SK-N-SH treated with all-trans-retinoic acid at 6 μM for 48 hours (cell line): ENCODE measurements at regions not wholly inside any gene's neighbourhood (a gene's known extent, or its start where the extent isn't known, plus 50 kb on each side); places are given as distances from the start of the nearest gene placed in this dataset.

Experiments
- ATAC-seq: fragments of 200-7000 bp; cut with Tn5 transposase; 3 replicates; pipeline ENCODE4 v1.9.1; 2020; ENCODE audit warnings: mild to moderate bottlenecking, moderate library complexity
- ARNTL ChIP-seq: fragments of 450-650 bp; formaldehyde crosslinking; IDR thresholded peaks from 2 replicates; pipeline ENCODE4 v1.5.0; 2020; ENCODE audit warnings: low read depth, mild to moderate bottlenecking, moderate library complexity, borderline replicate concordance
- BACH2 ChIP-seq: fragments of 250-450 bp; sonication (Bioruptor Pico); IDR thresholded peaks from 2 replicates; pipeline ENCODE4 v1.9.0; 2021; ENCODE audit warnings: mild to moderate bottlenecking, borderline replicate concordance
- CREB5 ChIP-seq: fragments of 250-450 bp; sonication (Bioruptor Pico); IDR thresholded peaks from 2 replicates; pipeline ENCODE4 v1.5.1; 2020; ENCODE audit warnings: low read depth, mild to moderate bottlenecking, moderate library complexity
- CSDC2 ChIP-seq: fragments of 250-450 bp; sonication (Bioruptor Pico); IDR thresholded peaks from 2 replicates; pipeline ENCODE4 v1.5.0; 2020; ENCODE audit warnings: mild to moderate bottlenecking, moderate library complexity
- ESRRG ChIP-seq: fragments of 250-450 bp; sonication (Bioruptor Pico); IDR thresholded peaks from 2 replicates; pipeline ENCODE4 v1.6.1; 2021; ENCODE audit warnings: mild to moderate bottlenecking
- ISL1 ChIP-seq: fragments of 250-450 bp; sonication (Bioruptor Pico); IDR thresholded peaks from 2 replicates; pipeline ENCODE4 v2.1.2; 2022; ENCODE audit warnings: mild to moderate bottlenecking, moderate library complexity
- OSR1 ChIP-seq: fragments of 250-450 bp; sonication (Bioruptor Pico); IDR thresholded peaks from 2 replicates; pipeline ENCODE4 v1.8.0; 2022; ENCODE audit warnings: moderate library complexity, mild to moderate bottlenecking, inconsistent platforms
- PATZ1 ChIP-seq: fragments of 250-450 bp; sonication (Bioruptor Pico); IDR thresholded peaks from 2 replicates; pipeline ENCODE4 v1.8.0; 2020; ENCODE audit warnings: mild to moderate bottlenecking, moderate library complexity, borderline replicate concordance
- POU6F1 ChIP-seq: fragments of 250-450 bp; sonication (Bioruptor Pico); IDR thresholded peaks from 2 replicates; pipeline ENCODE4 v1.8.0; 2021; ENCODE audit warnings: low read depth, mild to moderate bottlenecking, moderate library complexity, borderline replicate concordance
- PPARA ChIP-seq: fragments of 250-450 bp; sonication (Bioruptor Pico); IDR thresholded peaks from 2 replicates; pipeline ENCODE4 v1.5.0; 2020; ENCODE audit warnings: mild to moderate bottlenecking, borderline replicate concordance
- RARB ChIP-seq: fragments of 250-450 bp; sonication (Bioruptor Pico); IDR thresholded peaks from 2 replicates; pipeline ENCODE4 v1.8.0; 2021; ENCODE audit warnings: mild to moderate bottlenecking, moderate library complexity
- SNAI2 ChIP-seq: fragments of 250-450 bp; sonication (Bioruptor Pico); IDR thresholded peaks from 2 replicates; pipeline ENCODE4 v1.5.0; 2020; ENCODE audit warnings: mild to moderate bottlenecking, moderate library complexity
- TCF4 ChIP-seq: fragments of 250-450 bp; sonication (Bioruptor Pico); IDR thresholded peaks from 2 replicates; pipeline ENCODE4 v1.8.0; 2021; ENCODE audit warnings: mild to moderate bottlenecking, moderate library complexity, borderline replicate concordance
- TOX ChIP-seq: fragments of 250-450 bp; sonication (Bioruptor Pico); IDR thresholded peaks from 2 replicates; pipeline ENCODE4 v1.8.0; 2021; ENCODE audit warnings: mild to moderate bottlenecking, moderate library complexity, borderline replicate concordance
- TSHZ2 ChIP-seq: fragments of 250-450 bp; sonication (Bioruptor Pico); IDR thresholded peaks from 2 replicates; pipeline ENCODE4 v1.5.0; 2020; ENCODE audit warnings: mild to moderate bottlenecking, moderate library complexity
- ZC3H10 ChIP-seq: fragments of 250-450 bp; sonication (Bioruptor Pico); IDR thresholded peaks from 2 replicates; pipeline ENCODE4 v1.5.1; 2021; ENCODE audit warnings: mild to moderate bottlenecking, moderate library complexity
- ZFP3 ChIP-seq: fragments of 250-450 bp; sonication (Bioruptor Pico); IDR thresholded peaks from 2 replicates; pipeline ENCODE4 v1.5.0; 2020; ENCODE audit warnings: mild to moderate bottlenecking, moderate library complexity
- ZFP30 ChIP-seq: fragments of 450-650 bp; formaldehyde crosslinking; IDR thresholded peaks from 2 replicates; pipeline ENCODE4 v1.5.0; 2022; ENCODE audit warnings: mild to moderate bottlenecking, moderate library complexity
- ZNF565 ChIP-seq: fragments of 450-650 bp; formaldehyde crosslinking; conservative IDR thresholded peaks from 2 replicates; pipeline ENCODE4 v1.5.0; 2020; ENCODE audit warnings: low read depth, mild to moderate bottlenecking, moderate library complexity
- ZNF70 ChIP-seq: fragments of 450-650 bp; formaldehyde crosslinking; IDR thresholded peaks from 2 replicates; pipeline ENCODE4 v1.5.0; 2020; ENCODE audit warnings: mild to moderate bottlenecking, moderate library complexity
- ZNF8 ChIP-seq: fragments of 450-650 bp; formaldehyde crosslinking; IDR thresholded peaks from 2 replicates; pipeline ENCODE4 v1.5.0; 2020; ENCODE audit warnings: mild to moderate bottlenecking, moderate library complexity

DNA sequence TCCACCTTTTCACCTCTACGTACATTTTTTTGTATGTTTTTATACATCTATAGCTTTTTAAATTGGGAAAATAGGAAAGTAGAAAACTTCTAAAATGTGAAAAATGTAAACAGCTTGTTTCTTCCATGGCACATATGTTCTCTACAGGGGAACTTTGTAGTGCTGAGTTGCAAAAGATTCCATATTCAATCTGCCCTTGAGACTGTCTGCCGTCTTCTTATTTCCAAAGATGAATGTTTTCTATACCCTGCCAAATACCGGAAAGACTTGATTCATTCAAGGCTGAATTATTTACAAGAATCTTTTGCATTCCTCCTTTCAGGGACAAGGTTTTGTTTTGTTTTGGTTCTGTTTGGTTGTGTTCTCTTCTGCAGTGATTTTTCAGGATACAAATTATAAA lies 1334.5 kb upstream of the ADGRL4 start:
- no peak for TF ChIP-seq POU6F1 (CRISPR knock-in tag)
- no peak for TF ChIP-seq PPARA
- no peak for TF ChIP-seq ESRRG (CRISPR knock-in tag)
- TF ChIP-seq, all 23 proteins: peak for 0
- ATAC-seq = no peak

DNA sequence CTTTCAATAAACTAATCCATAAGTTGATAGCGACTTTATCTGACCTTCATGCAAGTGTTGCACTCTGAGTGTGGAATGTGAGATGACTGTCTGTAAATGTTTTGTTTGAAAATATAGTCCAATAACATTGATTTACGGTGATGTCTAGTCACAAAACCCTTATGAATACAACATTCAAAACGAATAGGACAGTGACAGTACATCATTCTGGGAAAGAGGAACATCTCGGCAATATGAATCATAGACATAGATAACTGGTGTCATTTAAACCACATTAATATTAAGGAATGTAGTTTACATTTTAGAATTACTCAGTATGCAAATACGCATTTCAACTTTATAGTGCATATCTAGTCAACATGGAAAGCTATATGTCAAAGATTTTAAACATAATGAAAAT lies 1311.6 kb upstream of the ADGRL4 start:
- TF ChIP-seq ZFP30 (CRISPR knock-in tag) (no peak), ZC3H10 (no peak), CREB5 (no peak), ZNF70 (CRISPR knock-in tag) (no peak), ZNF565 (CRISPR knock-in tag) (no peak), RARB (CRISPR knock-in tag) (no peak), ESRRG (CRISPR knock-in tag) (no peak), TCF4 (no peak), SNAI2 (CRISPR knock-in tag) (no peak), PATZ1 (CRISPR knock-in tag) (no peak), ZFP3 (no peak), TSHZ2 (no peak), BACH2 (CRISPR knock-in tag) (no peak), ZNF8 (CRISPR knock-in tag) (no peak), TOX (CRISPR knock-in tag) (no peak)
- ATAC-seq = no peak

- ATAC-seq = no peak
- no peak for TF ChIP-seq ZFP30 (CRISPR knock-in tag)
- no peak for TF ChIP-seq TCF4
Observed at GRCh38 chr1:80310703-80311245, 1304.2 kb upstream of the ADGRL4 start.

- TF ChIP-seq ARNTL (CRISPR knock-in tag) (no peak), ZFP30 (CRISPR knock-in tag) (no peak), PPARA (no peak), CSDC2 (no peak), OSR1 (no peak), PATZ1 (CRISPR knock-in tag) (no peak), TCF4 (no peak), TOX (CRISPR knock-in tag) (no peak), ZC3H10 (no peak), ISL1 (CRISPR knock-in tag) (no peak)
- TF ChIP-seq, all 23 proteins: peak for 0
Observed at GRCh38 chr1:80305466-80305865, 1298.9 kb upstream of the ADGRL4 start.

More at GRCh38 chr1:80305466-80305865, 1298.9 kb upstream of the ADGRL4 start:
- ATAC-seq = no peak
